IMR-90 (cell line): ENCODE measurements at regions not wholly inside any gene's neighbourhood (a gene's known extent, or its start where the extent isn't known, plus 50 kb on each side); places are given as distances from the start of the nearest gene placed in this dataset.

Experiments
- ATAC-seq: fragments of 200-7000 bp; cut with Tn5 transposase; 2 replicates; pipeline ENCODE4 v1.9.1; 2020; ENCODE audit warnings: low read depth, mild to moderate bottlenecking, moderate library complexity
- BruUV-seq: library from RNA; stranded (reverse); fragments of 400-500 nt; replicated peaks from 2 replicates; lab custom pipeline; 2021; lab: Mats Ljungman, UMichigan
- CTCF ChIA-PET: fragments of 300-600 bp; formaldehyde crosslinking; extraction: SDS; loops from one replicate; lab custom pipeline; 2021; ENCODE audit warnings: antibody characterized with exemption; lab: Yijun Ruan, JAX
- POLR2A ChIA-PET: fragments of 300-600 bp; sonication (Branson Sonifier 250); formaldehyde crosslinking; loops from one replicate; lab custom pipeline; 2022; ENCODE audit warnings: antibody characterized with exemption; ENCODE audit not compliant: unreplicated experiment; lab: Charles Lee
- DNase-seq: peaks from one replicate; pipeline ENCODE4 v3.0.0; 2013
- H2AFZ ChIP-seq: replicated peaks from 2 replicates; pipeline ENCODE3; 2013; ENCODE audit warnings: low read length, mild to moderate bottlenecking; ENCODE audit not compliant: poor library complexity
- H2AK5ac ChIP-seq: 2 replicates; pipeline ENCODE4 v1.6.1; 2013; ENCODE audit warnings: low read depth, low read length, inconsistent platforms
- H2AK9ac ChIP-seq: replicated peaks from 2 replicates; pipeline ENCODE3; 2013; ENCODE audit warnings: mild to moderate bottlenecking, low read depth, low read length, moderate library complexity; ENCODE audit not compliant: poor library complexity
- H2BK120ac ChIP-seq: 2 replicates; pipeline ENCODE4 v1.6.1; 2013; ENCODE audit warnings: low read depth, low read length, inconsistent platforms
- H2BK15ac ChIP-seq: 3 replicates; pipeline ENCODE4 v1.6.1; 2013; ENCODE audit warnings: low read depth, low read length, inconsistent platforms
- H2BK20ac ChIP-seq: 2 replicates; pipeline ENCODE4 v1.6.1; 2013; ENCODE audit warnings: low read depth, mild to moderate bottlenecking, inconsistent platforms, low read length, moderate library complexity
- H2BK5ac ChIP-seq: 2 replicates; pipeline ENCODE4 v1.6.1; 2013; ENCODE audit warnings: mild to moderate bottlenecking, low read depth, low read length, inconsistent platforms; ENCODE audit not compliant: poor library complexity, severe bottlenecking
- H3K14ac ChIP-seq: replicated peaks from 2 replicates; pipeline ENCODE4 v1.6.1; 2013; ENCODE audit warnings: low read depth, low read length, inconsistent platforms
- H3K18ac ChIP-seq: 2 replicates; pipeline ENCODE4 v1.6.1; 2013; ENCODE audit warnings: low read depth, low read length, control low read depth
- H3K23ac ChIP-seq: 2 replicates; pipeline ENCODE4 v1.6.1; 2013; ENCODE audit warnings: low read depth, low read length, inconsistent platforms
- H3K27ac ChIP-seq: 2 replicates; pipeline ENCODE4 v1.5.1; 2013; ENCODE audit warnings: mild to moderate bottlenecking, control low read depth, low read length; ENCODE audit not compliant: insufficient read depth
- H3K27me3 ChIP-seq: 2 replicates; pipeline ENCODE4 v1.6.1; 2013; ENCODE audit warnings: low read length; ENCODE audit not compliant: control insufficient read depth, insufficient read depth
- H3K36me3 ChIP-seq: 2 replicates; pipeline ENCODE4 v1.6.1; 2013; ENCODE audit warnings: low read length, mixed read lengths; ENCODE audit not compliant: control insufficient read depth, insufficient read depth
- H3K4ac ChIP-seq: 2 replicates; pipeline ENCODE4 v1.6.1; 2013; ENCODE audit warnings: low read depth, low read length, inconsistent platforms
- H3K4me1 ChIP-seq: 2 replicates; pipeline ENCODE4 v1.6.1; 2013; ENCODE audit warnings: low read length, mixed read lengths; ENCODE audit not compliant: control insufficient read depth, insufficient read depth
- H3K4me2 ChIP-seq: 2 replicates; pipeline ENCODE4 v1.6.1; 2013; ENCODE audit warnings: low read depth, mild to moderate bottlenecking, control low read depth, low read length, moderate library complexity
- H3K4me3 ChIP-seq: 2 replicates; pipeline ENCODE4 v1.5.1; 2013; ENCODE audit warnings: low read depth, mild to moderate bottlenecking, control low read depth, low read length, moderate library complexity; ENCODE audit not compliant: insufficient read depth
- H3K56ac ChIP-seq: 2 replicates; pipeline ENCODE4 v1.6.1; 2013; ENCODE audit warnings: low read length, inconsistent platforms; ENCODE audit not compliant: insufficient read depth; ENCODE audit errors: extremely low read depth
- H3K79me1 ChIP-seq, 2 experiments: 2 replicates each; pipeline ENCODE4 v1.6.1; 2013; ENCODE audit warnings: low read length in 2 of 2, inconsistent platforms in 1 of 2, low read depth in 1 of 2
- H3K9ac ChIP-seq: 2 replicates; pipeline ENCODE4 v1.6.1; 2013; ENCODE audit warnings: low read depth, low read length, control low read depth
- H3K9me1 ChIP-seq: 2 replicates; pipeline ENCODE4 v1.6.1; 2013; ENCODE audit warnings: low read length, inconsistent platforms; ENCODE audit not compliant: insufficient read depth
- H3K9me3 ChIP-seq: 2 replicates; pipeline ENCODE4 v1.6.1; 2013; ENCODE audit warnings: low read length; ENCODE audit not compliant: control insufficient read depth, insufficient read depth
- H4K20me1 ChIP-seq: 2 replicates; pipeline ENCODE4 v1.6.1; 2013; ENCODE audit warnings: low read length, inconsistent platforms; ENCODE audit not compliant: insufficient read depth
- H4K5ac ChIP-seq: 2 replicates; pipeline ENCODE4 v1.6.1; 2013; ENCODE audit warnings: mild to moderate bottlenecking, low read depth, low read length, control low read depth
- H4K8ac ChIP-seq, 2 experiments: 2 replicates each; pipeline ENCODE4 v1.6.1; 2013; ENCODE audit warnings: low read depth in 2 of 2, low read length in 2 of 2, control low read depth in 1 of 2, inconsistent platforms in 1 of 2
- H4K91ac ChIP-seq: 2 replicates; pipeline ENCODE4 v1.6.1; 2013; ENCODE audit warnings: low read depth, low read length, inconsistent platforms; ENCODE audit not compliant: insufficient read depth
- BHLHE40 ChIP-seq: fragments of 150-350 bp; IDR thresholded peaks from 2 replicates; pipeline ENCODE4 v1.6.1; 2016; ENCODE audit warnings: mild to moderate bottlenecking, low read depth, low read length
- CEBPB ChIP-seq: IDR thresholded peaks from 2 replicates; pipeline ENCODE4 v1.6.1; 2012; ENCODE audit warnings: low read depth, low read length, improper control_type of control experiment
- CHD1 ChIP-seq: IDR thresholded peaks from 2 replicates; pipeline ENCODE4 v1.6.1; 2012; ENCODE audit warnings: low read depth, low read length, improper control_type of control experiment
- CTCF ChIP-seq: conservative IDR thresholded peaks from 2 replicates; pipeline ENCODE4 v1.5.1; 2012; ENCODE audit warnings: mild to moderate bottlenecking, low read depth, low read length, improper control_type of control experiment
- ELK1 ChIP-seq: fragments of 150-350 bp; IDR thresholded peaks from 2 replicates; pipeline ENCODE4 v1.6.1; 2016; ENCODE audit warnings: low read depth, mild to moderate bottlenecking, low read length, moderate library complexity, borderline replicate concordance
- FOS ChIP-seq: fragments of 150-350 bp; IDR thresholded peaks from 2 replicates; pipeline ENCODE4 v1.6.1; 2016; ENCODE audit warnings: low read depth, low read length
- MAFK ChIP-seq: IDR thresholded peaks from 2 replicates; pipeline ENCODE4 v1.6.1; 2012; ENCODE audit warnings: low read depth, low read length, improper control_type of control experiment
- MAZ ChIP-seq: IDR thresholded peaks from 2 replicates; pipeline ENCODE4 v1.6.1; 2012; ENCODE audit warnings: low read depth, mild to moderate bottlenecking, low read length, improper control_type of control experiment, moderate library complexity, borderline replicate concordance
- MXI1 ChIP-seq: IDR thresholded peaks from 2 replicates; pipeline ENCODE4 v1.6.1; 2012; ENCODE audit warnings: low read depth, mild to moderate bottlenecking, low read length, moderate library complexity, borderline replicate concordance
- NFE2L2 ChIP-seq: fragments of 150-350 bp; IDR thresholded peaks from 2 replicates; pipeline ENCODE4 v1.6.1; 2016; ENCODE audit warnings: low read depth, mild to moderate bottlenecking, low read length
- POLR2A ChIP-seq: IDR thresholded peaks from 2 replicates; pipeline ENCODE4 v1.6.1; 2012; ENCODE audit warnings: mild to moderate bottlenecking, low read depth, low read length
- RAD21 ChIP-seq: IDR thresholded peaks from 2 replicates; pipeline ENCODE4 v1.6.1; 2012; ENCODE audit warnings: low read length, improper control_type of control experiment
- RCOR1 ChIP-seq: IDR thresholded peaks from 2 replicates; pipeline ENCODE4 v1.6.1; 2012; ENCODE audit warnings: mild to moderate bottlenecking, low read length, improper control_type of control experiment; ENCODE audit not compliant: insufficient replicate concordance
- RFX5 ChIP-seq: IDR thresholded peaks from 2 replicates; pipeline ENCODE4 v1.8.0; 2012; ENCODE audit warnings: low read depth, mild to moderate bottlenecking, low read length, moderate library complexity
- SMC3 ChIP-seq: fragments of 150-350 bp; IDR thresholded peaks from 2 replicates; pipeline ENCODE4 v1.6.1; 2016; ENCODE audit warnings: low read depth, mild to moderate bottlenecking, antibody characterized with exemption, low read length, moderate library complexity
- USF2 ChIP-seq: fragments of 150-350 bp; IDR thresholded peaks from 2 replicates; pipeline ENCODE4 v1.6.1; 2017; ENCODE audit warnings: mild to moderate bottlenecking, antibody characterized with exemption, low read length, low read depth
- WGBS, 2 experiments: methylation state at CpG; one replicate each; pipeline versions ENCODE4 v1.1.5 to v1.1.7; 2013; ENCODE audit warnings: missing lambda C conversion rate in 2 of 2; ENCODE audit not compliant: insufficient read length in 1 of 2; ENCODE audit errors: extremely low coverage in 2 of 2; 5-methylcytosine and 5-hydroxymethylcytosine counted together
- dilution Hi-C: fragments of 300-500 bp; cut with HindIII; formaldehyde crosslinking; loops from one replicate; pipeline ENCODE4 v1.14.3; 2018; ENCODE audit warnings: low sequenced_read_pairs; ENCODE audit not compliant: unreplicated experiment
- in situ Hi-C: fragments of 300-500 bp; cut with MboI; formaldehyde crosslinking; loops from 3 replicates; pipeline ENCODE4 v1.14.3; 2019; ENCODE audit warnings: low sequenced_read_pairs, inconsistent platforms, mixed read lengths
- intact Hi-C: fragments of 100-400 bp; cut with micrococcal nuclease; formaldehyde crosslinking; loops from 2 replicates; pipeline ENCODE4 v1.10.0; 2022

- Histone ChIP-seq H2AK9ac (no peak overlapping the region), H4K20me1 (no peaks in the 10 kb centered on the region), H4K91ac (no peak overlapping the region), H2BK120ac (no peak overlapping the region), H3K56ac (no peak overlapping the region), H3K27me3 (no peaks in the 10 kb centered on the region), H4K8ac (no peak overlapping the region), H3K18ac (no peak overlapping the region), H3K4me2 (no peak overlapping the region), H3K27ac (no peak overlapping the region), H2BK5ac (no peak overlapping the region), H4K5ac (no peak overlapping the region), H3K9me1 (no peaks in the 10 kb centered on the region), H3K4me1 (no peaks in the 10 kb centered on the region), H2BK15ac (no peak overlapping the region), H3K23ac (no peak overlapping the region), H3K4me3 (no peak overlapping the region), H2BK20ac (no peak overlapping the region), H3K36me3 (no peaks in the 10 kb centered on the region), H3K79me1 (no peaks in the 10 kb centered on the region), H3K4ac (no peak overlapping the region), H3K9me3 (peaks cover 2% of the 10 kb centered on the region; the same call in 1 of the 2 replicates), H3K9ac (no peak overlapping the region), H2AFZ (no peak overlapping the region), H3K14ac (no peak overlapping the region), H2AK5ac (no peak overlapping the region)
- dilution Hi-C loops: no loop called here
- TF ChIP-seq POLR2A: no peak
- no peak for TF ChIP-seq RCOR1
- no peak for TF ChIP-seq MAZ
- no peak for TF ChIP-seq FOS
- TF ChIP-seq ELK1: no peak
- TF ChIP-seq CTCF: no peak
- no peak for TF ChIP-seq MAFK
- no peak for TF ChIP-seq RFX5
- no peak for TF ChIP-seq SMC3
- no peak for TF ChIP-seq MXI1
- no peak for TF ChIP-seq NFE2L2
- no peak for TF ChIP-seq USF2
- TF ChIP-seq CHD1: no peak
- no peak for TF ChIP-seq RAD21
- TF ChIP-seq CEBPB: no peak
- TF ChIP-seq BHLHE40: no peak
- intact Hi-C loops: no loop called here
- in situ Hi-C loops: no loop called here
- CTCF ChIA-PET: no interaction called here
- 40% methylated on average over 1 of the region's 1 CpG; no CpG with 5 or more reads in 1 of the 2 experiments for WGBS, 2 experiments
- POLR2A ChIA-PET: no interaction called here
- BruUV-seq: no TSS peak
- DNase-seq (no peak), ATAC-seq (no peak)
Measured at GRCh38 chr3:118412503-118412902, 622.1 kb downstream of the IGSF11 start.
